Adrenal gland (tissue), 5 donors: ENCODE measurements at regions not wholly inside any gene's neighbourhood (a gene's known extent, or its start where the extent isn't known, plus 50 kb on each side); places are given as distances from the start of the nearest gene placed in this dataset.
"Not testable (repeated sequence)": the region's sequence is repeated elsewhere in the genome, so short reads cannot be mapped to it uniquely, and the experiment has no call there.

Experiments
- POLR2A ChIP-seq, 2 donors: fragments of 450-650 bp; IDR thresholded peaks; one replicate each; pipeline ENCODE4 v1.6.1; 2017; ENCODE audit warnings: antibody characterized with exemption in 2 of 2, mild to moderate bottlenecking in 2 of 2, moderate library complexity in 1 of 2
- TF ChIP-seq, protein P1 (sequence below), 6 experiments: fragments of 450-650 bp in 4 of 6; fragments of 200-600 bp in 2 of 6; sonication (generic) in 1 of 6; IDR thresholded peaks; 1 replicate in 5 of 6; 2 replicates in 1 of 6; pipeline versions ENCODE4 v1.5.1 to v1.8.0; 2016 to 2021; ENCODE audit warnings: antibody characterized with exemption in 6 of 6, mild to moderate bottlenecking in 2 of 6, moderate library complexity in 1 of 6
- donor health status: DM: no; HTN: no; CAD: no.

DNA sequence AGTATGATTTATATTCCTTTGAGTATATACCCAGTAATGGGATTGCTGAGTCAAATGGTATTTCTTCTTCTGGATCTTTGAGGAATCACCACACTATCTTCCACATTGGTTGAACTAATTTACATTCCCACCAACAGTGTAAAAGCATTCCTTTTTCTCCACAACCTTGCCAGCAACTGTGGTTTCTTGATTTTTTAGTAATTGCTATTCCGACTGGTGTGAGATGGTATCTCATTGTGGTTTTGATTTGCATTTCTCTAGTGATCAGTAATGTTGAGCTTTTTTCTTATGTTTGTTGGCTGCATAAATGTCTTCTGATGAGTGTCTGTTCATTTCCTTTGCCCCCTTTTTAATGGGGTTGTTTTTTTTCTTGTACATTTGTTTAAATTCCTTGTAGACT, 228.3 kb downstream of the BTBD3 start:
- TF ChIP-seq, protein P1, sequence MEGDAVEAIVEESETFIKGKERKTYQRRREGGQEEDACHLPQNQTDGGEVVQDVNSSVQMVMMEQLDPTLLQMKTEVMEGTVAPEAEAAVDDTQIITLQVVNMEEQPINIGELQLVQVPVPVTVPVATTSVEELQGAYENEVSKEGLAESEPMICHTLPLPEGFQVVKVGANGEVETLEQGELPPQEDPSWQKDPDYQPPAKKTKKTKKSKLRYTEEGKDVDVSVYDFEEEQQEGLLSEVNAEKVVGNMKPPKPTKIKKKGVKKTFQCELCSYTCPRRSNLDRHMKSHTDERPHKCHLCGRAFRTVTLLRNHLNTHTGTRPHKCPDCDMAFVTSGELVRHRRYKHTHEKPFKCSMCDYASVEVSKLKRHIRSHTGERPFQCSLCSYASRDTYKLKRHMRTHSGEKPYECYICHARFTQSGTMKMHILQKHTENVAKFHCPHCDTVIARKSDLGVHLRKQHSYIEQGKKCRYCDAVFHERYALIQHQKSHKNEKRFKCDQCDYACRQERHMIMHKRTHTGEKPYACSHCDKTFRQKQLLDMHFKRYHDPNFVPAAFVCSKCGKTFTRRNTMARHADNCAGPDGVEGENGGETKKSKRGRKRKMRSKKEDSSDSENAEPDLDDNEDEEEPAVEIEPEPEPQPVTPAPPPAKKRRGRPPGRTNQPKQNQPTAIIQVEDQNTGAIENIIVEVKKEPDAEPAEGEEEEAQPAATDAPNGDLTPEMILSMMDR (IDR thresholded peaks at IDR 0.05), result not testable (repeated sequence)
- not testable (repeated sequence) for TF ChIP-seq POLR2A (IDR thresholded peaks at IDR 0.05)
